ENCODE measurements at regions not wholly inside any gene's neighbourhood (a gene's known extent, or its start where the extent isn't known, plus 50 kb on each side); places are given as distances from the start of the nearest gene placed in this dataset.

DNA sequence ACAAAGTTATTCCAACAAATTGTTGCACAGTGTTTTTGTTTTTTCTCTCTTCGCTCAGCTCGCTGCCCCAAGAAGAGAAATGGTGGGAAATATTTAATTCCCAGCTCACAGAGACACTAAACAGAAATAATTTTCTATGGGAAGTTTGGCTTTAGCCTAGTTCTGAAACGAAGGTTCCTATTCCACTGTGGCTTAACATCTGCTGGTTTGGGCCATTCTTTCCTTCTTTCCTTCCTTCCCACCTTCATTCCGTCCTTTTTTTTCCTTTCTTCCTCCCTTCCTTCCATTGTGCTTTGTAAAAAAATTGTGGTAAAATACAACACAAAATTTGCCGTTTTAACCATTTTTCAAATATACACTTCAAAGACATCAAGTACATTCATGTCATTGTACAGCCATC, 393.5 kb upstream of the SOX9 start:
- Histone ChIP-seq H3K4me3 (no peak overlapping the region), H3K36me3 (no peaks in the 10 kb centered on the region), H3K27me3 (no peaks in the 10 kb centered on the region), H3K4me1 (ENCODE audit: insufficient read depth) (no peaks in the 10 kb centered on the region), H3K9me3 (no peaks in the 10 kb centered on the region), H3K27ac (no peak overlapping the region)
- no peak for TF ChIP-seq POLR2A (IDR thresholded peaks at IDR 0.05)
- TF ChIP-seq EP300 (IDR thresholded peaks at IDR 0.05): no peak
- no peak for TF ChIP-seq CTCF (IDR thresholded peaks at IDR 0.05)
- 75 to 83% (median 77%) methylated on average over 5 of the region's 5 CpGs for WGBS, 3 donors
- intact Hi-C loops (cut with DNase I): loop anchor here in 1 of 4 donors (5.0 kb wide), 1 partner anchor 415 kb away; no protein-coding TSS in a partner anchor
- no peak for DNase-seq

- H3K9me3 ChIP-seq: no peaks in the 10 kb centered on the region
- TF ChIP-seq EP300 (IDR thresholded peaks at IDR 0.05): no peak
- no peak for TF ChIP-seq CTCF (IDR thresholded peaks at IDR 0.05)
- no peak for TF ChIP-seq POLR2A (IDR thresholded peaks at IDR 0.05)
- WGBS, 3 donors: 93 to 96% (median 94%) methylated on average over 3 of the region's 3 CpGs
- H3K4me1 ChIP-seq (ENCODE audit: insufficient read depth): no peaks in the 10 kb centered on the region
- intact Hi-C loops (cut with DNase I): loop anchor here in 1 of 4 donors (5.0 kb wide), 1 partner anchor 415 kb away; no protein-coding TSS in a partner anchor
- H3K27ac ChIP-seq: no peak overlapping the region
- no peaks in the 10 kb centered on the region for H3K27me3 ChIP-seq
- no peak for DNase-seq
- no peaks in the 10 kb centered on the region for H3K36me3 ChIP-seq
- no peak overlapping the region for H3K4me3 ChIP-seq
Measured at GRCh38 chr17:71727723-71728122, 393.1 kb upstream of the SOX9 start.

DNA sequence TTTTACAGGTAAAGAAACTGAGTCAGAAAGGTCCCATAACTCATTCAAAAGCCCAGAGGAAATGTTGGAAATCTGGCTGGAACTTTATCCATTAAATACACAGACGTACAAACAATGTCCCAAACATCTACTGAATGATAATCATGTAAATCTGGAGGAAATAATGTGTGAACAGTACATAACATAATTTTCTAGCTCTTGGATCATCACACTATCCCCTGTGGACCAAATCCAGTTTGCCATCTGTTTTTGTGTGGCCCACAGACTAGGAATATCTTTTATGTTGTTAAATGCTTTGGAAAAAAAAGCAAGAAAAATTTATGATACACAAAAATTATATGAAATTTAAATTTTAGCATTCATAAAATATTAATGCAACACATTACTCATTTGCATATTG, 389.9 kb upstream of the SOX9 start:
- H3K9me3 ChIP-seq: no peaks in the 10 kb centered on the region
- H3K27me3 ChIP-seq: no peaks in the 10 kb centered on the region
- TF ChIP-seq CTCF (IDR thresholded peaks at IDR 0.05) (no peak), EP300 (IDR thresholded peaks at IDR 0.05) (no peak), POLR2A (IDR thresholded peaks at IDR 0.05) (no peak)
- no peaks in the 10 kb centered on the region for H3K36me3 ChIP-seq
- 67 to 71% (median 69%) methylated on average over 1 of the region's 1 CpG for WGBS, 3 donors
- DNase-seq: no peak
- no peaks in the 10 kb centered on the region for H3K4me1 ChIP-seq (ENCODE audit: insufficient read depth)
- intact Hi-C loops (cut with DNase I): no loop called here
- H3K4me3 ChIP-seq: no peak overlapping the region
- no peak overlapping the region for H3K27ac ChIP-seq

GRCh38 chr17:71735893-71736292, 384.9 kb upstream of the SOX9 start:
- TF ChIP-seq CTCF (IDR thresholded peaks at IDR 0.05) (no peak), EP300 (IDR thresholded peaks at IDR 0.05) (no peak), POLR2A (IDR thresholded peaks at IDR 0.05) (no peak)
- Histone ChIP-seq H3K4me1 (ENCODE audit: insufficient read depth) (no peaks in the 10 kb centered on the region), H3K27me3 (no peaks in the 10 kb centered on the region), H3K27ac (no peak overlapping the region), H3K4me3 (no peak overlapping the region), H3K9me3 (no peaks in the 10 kb centered on the region), H3K36me3 (no peaks in the 10 kb centered on the region)
- no peak for DNase-seq
- intact Hi-C loops (cut with DNase I): no loop called here
- 68 to 83% (median 73%) methylated on average over 4 of the region's 4 CpGs for WGBS, 3 donors

Measured in ovary (tissue), 7 donors.